GM06990 (cell line): ENCODE measurements at regions not wholly inside any gene's neighbourhood (a gene's known extent, or its start where the extent isn't known, plus 50 kb on each side); places are given as distances from the start of the nearest gene placed in this dataset.

Source experiments
- DNase-seq: peaks from one replicate; pipeline ENCODE4 v3.0.0-alpha.2; 2011; ENCODE audit not compliant: insufficient read length; ENCODE audit errors: extremely low read depth
- H3K27me3 ChIP-seq: replicated peaks from 2 replicates; pipeline ENCODE4 v1.6.0; 2011; ENCODE audit warnings: low read length; ENCODE audit not compliant: control insufficient read depth, insufficient read depth
- H3K36me3 ChIP-seq: 2 replicates; pipeline ENCODE4 v1.5.1; 2011; ENCODE audit warnings: low read length; ENCODE audit not compliant: control insufficient read depth, insufficient read depth
- H3K4me3 ChIP-seq: replicated peaks from 2 replicates; pipeline ENCODE4 v1.5.1; 2011; ENCODE audit warnings: low read depth, mild to moderate bottlenecking, control low read depth, low read length
- CTCF ChIP-seq: IDR thresholded peaks from 2 replicates; pipeline ENCODE4 v1.5.1; 2011; ENCODE audit warnings: low read length, control low read depth, mild to moderate bottlenecking, inconsistent platforms; ENCODE audit not compliant: insufficient read depth, poor library complexity, severe bottlenecking

- no peaks in the 10 kb centered on the region for H3K36me3 ChIP-seq
- no peaks in the 10 kb centered on the region for H3K27me3 ChIP-seq
- no peak for DNase-seq
- TF ChIP-seq CTCF, result no peak
- no peak overlapping the region for H3K4me3 ChIP-seq
These were observed 584.3 kb downstream of the BCL11A start for GRCh38 chr2:59969161-59969560.

- H3K27me3 ChIP-seq, result no peaks in the 10 kb centered on the region
- DNase-seq, result no peak
- no peak overlapping the region for H3K4me3 ChIP-seq
- TF ChIP-seq CTCF, result no peak
- no peaks in the 10 kb centered on the region for H3K36me3 ChIP-seq
These were observed 585.0 kb downstream of the BCL11A start for GRCh38 chr2:59968441-59968840.

DNA sequence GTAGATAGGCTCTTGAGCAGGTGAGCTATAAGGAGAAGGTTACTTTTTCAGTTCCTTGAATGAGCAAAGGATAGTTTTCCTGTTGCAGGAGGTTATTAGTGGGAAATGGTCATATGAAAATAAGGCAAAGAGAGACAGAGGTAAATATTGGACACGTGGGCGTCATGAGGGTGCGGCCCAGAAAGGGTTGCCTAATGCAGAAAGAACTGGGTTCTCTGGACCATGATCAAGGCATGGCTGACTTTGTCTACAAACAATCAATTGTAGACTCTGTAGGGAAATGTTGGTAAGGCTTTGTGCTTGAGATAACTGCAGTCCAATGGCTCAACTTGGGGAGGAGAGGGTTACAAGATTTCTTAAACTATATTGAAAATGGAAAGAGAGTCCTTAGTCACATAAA, 585.8 kb downstream of the BCL11A start:
- DNase-seq, result no peak
- Histone ChIP-seq H3K4me3 (no peak overlapping the region), H3K36me3 (no peaks in the 10 kb centered on the region), H3K27me3 (no peaks in the 10 kb centered on the region)
- no peak for TF ChIP-seq CTCF

GRCh38 chr2:59963157-59963556, 590.3 kb downstream of the BCL11A start:
- Histone ChIP-seq H3K36me3 (no peaks in the 10 kb centered on the region), H3K4me3 (no peak overlapping the region), H3K27me3 (no peaks in the 10 kb centered on the region)
- TF ChIP-seq CTCF, result no peak
- no peak for DNase-seq

- Histone ChIP-seq H3K27me3 (no peaks in the 10 kb centered on the region), H3K4me3 (no peak overlapping the region), H3K36me3 (no peaks in the 10 kb centered on the region)
- TF ChIP-seq CTCF, result no peak
- DNase-seq, result no peak
These were observed 591.7 kb downstream of the BCL11A start for GRCh38 chr2:59961746-59962145.

DNA sequence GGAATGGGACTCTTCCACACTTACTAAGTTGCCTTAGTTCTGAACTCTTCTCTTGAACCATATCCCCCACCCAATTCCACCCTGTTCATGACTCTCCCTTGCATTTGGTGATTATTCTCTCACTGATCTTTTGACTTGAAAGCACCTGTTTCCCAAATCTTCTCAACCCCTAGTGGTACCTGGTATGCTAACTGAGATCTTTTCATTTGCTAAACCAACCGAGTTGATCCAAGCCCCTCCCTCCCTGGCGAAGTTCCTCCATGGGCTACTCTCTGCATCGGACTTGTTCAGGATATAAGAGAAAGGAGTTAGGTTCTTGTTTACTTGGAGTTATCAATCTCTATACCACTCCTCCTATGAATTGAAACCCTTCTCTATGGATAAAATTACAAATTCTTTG, 593.5 kb downstream of the BCL11A start:
- Histone ChIP-seq H3K36me3 (no peaks in the 10 kb centered on the region), H3K4me3 (no peak overlapping the region), H3K27me3 (no peaks in the 10 kb centered on the region)
- TF ChIP-seq CTCF, result no peak
- DNase-seq, result no peak
